H1 (cell line): ENCODE measurements at regions not wholly inside any gene's neighbourhood (a gene's known extent, or its start where the extent isn't known, plus 50 kb on each side); places are given as distances from the start of the nearest gene placed in this dataset.

Experiments
- CTCF ChIA-PET: fragments of 300-600 bp; sonication (Branson Sonifier 250); formaldehyde crosslinking; loops from one replicate; lab custom pipeline; 2021; ENCODE audit not compliant: partially characterized antibody; lab: Charles Lee
- POLR2A ChIA-PET: fragments of 300-600 bp; sonication (Branson Sonifier 250); formaldehyde crosslinking; loops from one replicate; lab custom pipeline; 2021; ENCODE audit warnings: inconsistent platforms; ENCODE audit not compliant: partially characterized antibody; lab: Charles Lee
- DNase-seq, 2 experiments: peaks; one replicate each; pipeline versions ENCODE4 v3.0.0 to v3.0.0-alpha.2; 2010 to 2022; ENCODE audit warnings: low spot score in 2 of 2, low read depth in 1 of 2, mixed read lengths in 1 of 2
- FAIRE-seq: peaks from 2 replicates; lab custom pipeline; 2011; peaks lifted over from hg19 to GRCh38; lab: Jason Lieb, UNC
- H2AFZ ChIP-seq: 2 replicates; pipeline ENCODE4 v1.8.1; 2012; ENCODE audit warnings: low read length, inconsistent platforms
- H2AK5ac ChIP-seq: 2 replicates; pipeline ENCODE4 v1.6.1; 2013; ENCODE audit warnings: low read depth, low read length
- H2BK120ac ChIP-seq: replicated peaks from 2 replicates; pipeline ENCODE3; 2013; ENCODE audit warnings: low read depth, low read length, inconsistent platforms
- H2BK12ac ChIP-seq: 2 replicates; pipeline ENCODE4 v1.6.1; 2013; ENCODE audit warnings: low read depth, low read length
- H2BK15ac ChIP-seq: 2 replicates; pipeline ENCODE4 v1.6.1; 2013; ENCODE audit warnings: low read length
- H2BK20ac ChIP-seq: 2 replicates; pipeline ENCODE4 v1.6.1; 2013; ENCODE audit warnings: low read length
- H2BK5ac ChIP-seq: 2 replicates; pipeline ENCODE4 v1.6.1; 2013; ENCODE audit warnings: low read depth, low read length
- H3K14ac ChIP-seq: 2 replicates; pipeline ENCODE4 v1.6.1; 2013; ENCODE audit warnings: inconsistent platforms; ENCODE audit not compliant: insufficient read length
- H3K18ac ChIP-seq: 2 replicates; pipeline ENCODE4 v1.6.1; 2013; ENCODE audit warnings: low read length; ENCODE audit errors: extremely low read depth
- H3K23ac ChIP-seq: 2 replicates; pipeline ENCODE4 v1.6.1; 2013; ENCODE audit warnings: inconsistent platforms; ENCODE audit not compliant: insufficient read length
- H3K23me2 ChIP-seq: 2 replicates; pipeline ENCODE4 v1.6.1; 2013; ENCODE audit warnings: low read depth, low read length
- H3K27ac ChIP-seq: 2 replicates; pipeline ENCODE4 v1.6.1; 2011; ENCODE audit warnings: low read depth, low read length, inconsistent platforms
- H3K27me3 ChIP-seq, 4 experiments: replicated peaks in 1 of 4; 1 replicate in 1 of 4; 2 replicates in 3 of 4; pipeline versions ENCODE4 v1.6.1 to v1.8.1; 2011 to 2013; ENCODE audit warnings: low read length in 3 of 4, mild to moderate bottlenecking in 3 of 4, inconsistent platforms in 2 of 4, mixed read lengths in 2 of 4, moderate library complexity in 1 of 4; ENCODE audit not compliant: control insufficient read depth in 3 of 4, insufficient read depth in 3 of 4; ENCODE audit errors: extremely low read depth in 1 of 4
- H3K36me3 ChIP-seq, 4 experiments: 2 replicates each; pipeline versions ENCODE4 v1.6.1 to v1.8.1; 2011 to 2013; ENCODE audit warnings: mild to moderate bottlenecking in 4 of 4, low read length in 3 of 4, moderate library complexity in 2 of 4, control low read depth in 1 of 4, inconsistent platforms in 1 of 4; ENCODE audit not compliant: insufficient read depth in 4 of 4, control insufficient read depth in 2 of 4
- H3K4ac ChIP-seq: replicated peaks from 2 replicates; pipeline ENCODE3; 2013; ENCODE audit warnings: low read length, low read depth, mixed read lengths, inconsistent platforms; ENCODE audit not compliant: insufficient read length
- H3K4me1 ChIP-seq, 4 experiments: replicated peaks in 1 of 4; 1 replicate in 1 of 4; 2 replicates in 3 of 4; pipeline versions ENCODE4 v1.6.1 to v1.8.1; 2011 to 2013; ENCODE audit warnings: low read length in 3 of 4, inconsistent platforms in 2 of 4, mixed read lengths in 1 of 4; ENCODE audit not compliant: insufficient read depth in 4 of 4, control insufficient read depth in 3 of 4
- H3K4me2 ChIP-seq, 2 experiments: 2 replicates each; pipeline versions ENCODE4 v1.6.1 to v1.8.1; 2011 to 2013; ENCODE audit warnings: low read depth in 2 of 2, low read length in 2 of 2, control low read depth in 1 of 2, inconsistent platforms in 1 of 2, mild to moderate bottlenecking in 1 of 2; ENCODE audit not compliant: insufficient read depth in 1 of 2
- H3K4me3 ChIP-seq, 4 experiments: fragments of 200-600, 300-600 bp in 1 of 4; sonication (generic), shearing (Covaris generic), sonication (Bioruptor Twin) in 1 of 4; 2 replicates each; pipeline versions ENCODE4 v1.5.1 to v1.8.1; 2011 to 2016; ENCODE audit warnings: low read length in 4 of 4, low read depth in 3 of 4, control low read depth in 2 of 4, inconsistent platforms in 2 of 4, mild to moderate bottlenecking in 2 of 4, mixed read lengths in 1 of 4, moderate library complexity in 1 of 4; ENCODE audit not compliant: insufficient read depth in 2 of 4; ENCODE audit errors: extremely low read depth in 1 of 4
- H3K56ac ChIP-seq: replicated peaks from 2 replicates; pipeline ENCODE3; 2013; ENCODE audit warnings: low read depth, mild to moderate bottlenecking, mixed read lengths, low read length, inconsistent platforms; ENCODE audit not compliant: insufficient read length
- H3K79me1 ChIP-seq: 2 replicates; pipeline ENCODE4 v1.6.1; 2013; ENCODE audit warnings: low read depth, low read length, control low read depth
- H3K79me2 ChIP-seq, 2 experiments: 2 replicates each; pipeline versions ENCODE4 v1.6.1 to v1.8.1; 2012 to 2013; ENCODE audit warnings: low read length in 2 of 2, mild to moderate bottlenecking in 2 of 2, inconsistent platforms in 1 of 2; ENCODE audit not compliant: insufficient read depth in 2 of 2, control insufficient read depth in 1 of 2
- H3K9ac ChIP-seq, 4 experiments: replicated peaks in 1 of 4; 1 replicate in 1 of 4; 2 replicates in 3 of 4; pipeline versions ENCODE4 v1.6.1 to v1.8.1; 2011 to 2013; ENCODE audit warnings: low read depth in 3 of 4, low read length in 3 of 4, control low read depth in 2 of 4, mild to moderate bottlenecking in 2 of 4, moderate library complexity in 2 of 4, inconsistent platforms in 1 of 4; ENCODE audit errors: extremely low read depth in 1 of 4
- H3K9me3 ChIP-seq, 2 experiments: 2 replicates each; pipeline versions ENCODE4 v1.6.1 to v1.8.1; 2012 to 2013; ENCODE audit warnings: mild to moderate bottlenecking in 2 of 2, moderate library complexity in 2 of 2, control low read depth in 1 of 2, inconsistent platforms in 1 of 2, low read depth in 1 of 2, low read length in 1 of 2, mixed read lengths in 1 of 2; ENCODE audit not compliant: insufficient read depth in 2 of 2
- H4K20me1 ChIP-seq, 2 experiments: replicated peaks in 1 of 2; 2 replicates each; pipeline versions ENCODE3 to v1.8.1; 2011 to 2013; ENCODE audit warnings: inconsistent platforms in 2 of 2, low read length in 2 of 2, mild to moderate bottlenecking in 1 of 2; ENCODE audit not compliant: insufficient read depth in 2 of 2, control insufficient read depth in 1 of 2
- H4K5ac ChIP-seq: 2 replicates; pipeline ENCODE4 v1.6.1; 2013; ENCODE audit warnings: low read length, low read depth, mixed read lengths, inconsistent platforms; ENCODE audit not compliant: insufficient read length
- H4K8ac ChIP-seq: 2 replicates; pipeline ENCODE4 v1.8.0; 2013; ENCODE audit warnings: mild to moderate bottlenecking, moderate library complexity, low read length, inconsistent platforms; ENCODE audit not compliant: insufficient read depth; ENCODE audit errors: extremely low read depth
- H4K91ac ChIP-seq: replicated peaks from 2 replicates; pipeline ENCODE3; 2013; ENCODE audit warnings: low read length, mixed read lengths, inconsistent platforms; ENCODE audit not compliant: insufficient read length
- BRCA1 ChIP-seq: IDR thresholded peaks from 2 replicates; pipeline ENCODE4 v1.6.1; 2012; ENCODE audit warnings: low read depth, low read length, improper control_type of control experiment
- CREB1 ChIP-seq: IDR thresholded peaks from 2 replicates; pipeline ENCODE4 v1.6.1; 2012; ENCODE audit warnings: inconsistent platforms
- GTF2F1 ChIP-seq: IDR thresholded peaks from 2 replicates; pipeline ENCODE4 v1.6.1; 2012; ENCODE audit warnings: low read depth, low read length, improper control_type of control experiment, borderline replicate concordance
- JUN ChIP-seq: IDR thresholded peaks from 2 replicates; pipeline ENCODE4 v1.6.1; 2011; ENCODE audit warnings: low read depth, mild to moderate bottlenecking, improper control_type of control experiment, low read length
- POLR2AphosphoS5 ChIP-seq: IDR thresholded peaks from 2 replicates; pipeline ENCODE4 v1.6.1; 2011; ENCODE audit warnings: low read depth, low read length
- SIN3A ChIP-seq, 2 experiments: IDR thresholded peaks in 1 of 2; conservative IDR thresholded peaks in 1 of 2; 2 replicates each; pipeline ENCODE4 v1.6.1; 2011 to 2012; ENCODE audit warnings: low read length in 2 of 2, improper control_type of control experiment in 1 of 2, low read depth in 1 of 2, mild to moderate bottlenecking in 1 of 2
- TBP ChIP-seq: IDR thresholded peaks from 2 replicates; pipeline ENCODE4 v1.6.1; 2011; ENCODE audit warnings: low read depth, low read length, improper control_type of control experiment
- TCF12 ChIP-seq: IDR thresholded peaks from 2 replicates; pipeline ENCODE4 v1.6.1; 2011; ENCODE audit warnings: low read depth, mild to moderate bottlenecking, low read length
- WGBS, 2 experiments: shearing (Covaris generic) in 1 of 2; methylation state at CpG; one replicate each; pipeline versions ENCODE4 v1.1.6 to v1.1.7; 2013 to 2015; ENCODE audit warnings: low lambda C conversion rate in 2 of 2, mixed read lengths in 2 of 2, inconsistent platforms in 1 of 2, low coverage in 1 of 2, missing lambda C conversion rate in 1 of 2; ENCODE audit not compliant: insufficient replicate concordance in 2 of 2, insufficient coverage in 1 of 2, insufficient read length in 1 of 2; ENCODE audit errors: extremely low coverage in 1 of 2, missing lambda C conversion rate in 1 of 2; 5-methylcytosine and 5-hydroxymethylcytosine counted together
- TF ChIP-seq, protein P1 (sequence below): IDR thresholded peaks from 2 replicates; pipeline ENCODE4 v1.6.1; 2012; ENCODE audit warnings: low read length, inconsistent platforms

GRCh38 chr5:73375191-73375545 is 73.4 kb downstream of the FOXD1 start:
- POLR2A ChIA-PET, result no interaction called here
- no peak for DNase-seq
- Histone ChIP-seq H4K91ac (no peak overlapping the region), H2AFZ (no peak overlapping the region), H4K20me1 (no peaks in the 10 kb centered on the region), H3K4me1 (peaks cover 0 to 3% (median 0%) of the 10 kb centered on the region in 4 experiments; a peak in 1 of 7 replicates), H3K23me2 (no peaks in the 10 kb centered on the region), H3K27ac (no peak overlapping the region), H2BK5ac (no peak overlapping the region), H3K36me3 (no peaks in the 10 kb centered on the region), H3K18ac (no peak overlapping the region), H3K56ac (no peak overlapping the region), H3K79me2 (no peaks in the 10 kb centered on the region), H3K4me3 (no peak overlapping the region), H4K8ac (no peak overlapping the region), H2BK120ac (no peak overlapping the region), H3K14ac (no peak overlapping the region), H3K9ac (no peak overlapping the region), H3K27me3 (peaks cover 0 to 12% (median 10%) of the 10 kb centered on the region in 4 experiments; a peak in 4 of 7 replicates), H2BK12ac (no peak overlapping the region), H3K4me2 (no peak overlapping the region), H2BK15ac (no peak overlapping the region), H3K23ac (no peak overlapping the region), H2AK5ac (no peak overlapping the region), H4K5ac (no peak overlapping the region), H3K9me3 (no peaks in the 10 kb centered on the region), H3K4ac (no peak overlapping the region), H3K79me1 (no peaks in the 10 kb centered on the region), H2BK20ac (no peak overlapping the region)
- CTCF ChIA-PET, result interaction anchor here (1.6 kb wide), 1 partner anchor 41 kb away, joined by 4 read pairs; no protein-coding TSS in a partner anchor
- FAIRE-seq, result no peak
- 98% methylated on average over 2 of the region's 2 CpGs; no CpG with 5 or more reads in 1 of the 2 experiments for WGBS, 2 experiments
- TF ChIP-seq TBP, result no peak
- TF ChIP-seq CREB1, result no peak
- TF ChIP-seq POLR2AphosphoS5, result no peak
- TF ChIP-seq BRCA1, result no peak
- no peak for TF ChIP-seq JUN
- TF ChIP-seq GTF2F1, result no peak
- TF ChIP-seq, protein P1, sequence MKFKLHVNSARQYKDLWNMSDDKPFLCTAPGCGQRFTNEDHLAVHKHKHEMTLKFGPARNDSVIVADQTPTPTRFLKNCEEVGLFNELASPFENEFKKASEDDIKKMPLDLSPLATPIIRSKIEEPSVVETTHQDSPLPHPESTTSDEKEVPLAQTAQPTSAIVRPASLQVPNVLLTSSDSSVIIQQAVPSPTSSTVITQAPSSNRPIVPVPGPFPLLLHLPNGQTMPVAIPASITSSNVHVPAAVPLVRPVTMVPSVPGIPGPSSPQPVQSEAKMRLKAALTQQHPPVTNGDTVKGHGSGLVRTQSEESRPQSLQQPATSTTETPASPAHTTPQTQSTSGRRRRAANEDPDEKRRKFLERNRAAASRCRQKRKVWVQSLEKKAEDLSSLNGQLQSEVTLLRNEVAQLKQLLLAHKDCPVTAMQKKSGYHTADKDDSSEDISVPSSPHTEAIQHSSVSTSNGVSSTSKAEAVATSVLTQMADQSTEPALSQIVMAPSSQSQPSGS, result no peak
- no peak for TF ChIP-seq SIN3A (conservative IDR thresholded peaks at IDR 0.05 in 1 of 2, IDR thresholded peaks at IDR 0.05 in 1 of 2; ENCODE audit: low read depth in 1 of 2, low read length in 2 of 2)
- TF ChIP-seq TCF12, result no peak
